Type B pancreatic cell (in vitro differentiated cells): ENCODE measurements at regions not wholly inside any gene's neighbourhood (a gene's known extent, or its start where the extent isn't known, plus 50 kb on each side); places are given as distances from the start of the nearest gene placed in this dataset.

ENCODE experiments used
- DNase-seq: peaks from one replicate; pipeline ENCODE4 v3.0.0; 2021; ENCODE audit warnings: mixed read lengths; ENCODE audit not compliant: unreplicated experiment; ENCODE audit errors: extremely low spot score
- H3K27ac Mint-ChIP-seq: 2 replicates; pipeline ENCODE4 v1.8.0; 2021; ENCODE audit warnings: mild to moderate bottlenecking, mixed read lengths
- H3K27me3 Mint-ChIP-seq: 2 replicates; pipeline ENCODE4 v1.8.0; 2021; ENCODE audit warnings: mixed read lengths
- H3K36me3 Mint-ChIP-seq: 2 replicates; pipeline ENCODE4 v1.8.0; 2021; ENCODE audit warnings: mixed read lengths
- H3K4me1 Mint-ChIP-seq: one replicate; pipeline ENCODE4 v1.8.0; 2021; ENCODE audit warnings: mixed read lengths; ENCODE audit not compliant: unreplicated experiment
- H3K4me3 Mint-ChIP-seq: 2 replicates; pipeline ENCODE4 v1.8.0; 2021; ENCODE audit warnings: mild to moderate bottlenecking, mixed read lengths
- H3K9me3 Mint-ChIP-seq: 2 replicates; pipeline ENCODE4 v1.8.0; 2021; ENCODE audit warnings: mixed read lengths
- CTCF ChIP-seq: fragments of 200-600 bp; sonication (generic); conservative IDR thresholded peaks from 2 replicates; pipeline ENCODE4 v1.5.0; 2021; ENCODE audit warnings: antibody characterized with exemption, mild to moderate bottlenecking

GRCh38 chr15:52963865-52964264 is 173.7 kb upstream of the ONECUT1 start:
- no peak overlapping the region for H3K27ac Mint-ChIP-seq
- H3K36me3 Mint-ChIP-seq = no peaks in the 10 kb centered on the region
- DNase-seq = no peak
- H3K4me3 Mint-ChIP-seq = no peak overlapping the region
- H3K9me3 Mint-ChIP-seq = no peaks in the 10 kb centered on the region
- TF ChIP-seq CTCF = no peak
- peaks cover 7% of the 10 kb centered on the region for H3K27me3 Mint-ChIP-seq
- no peaks in the 10 kb centered on the region for H3K4me1 Mint-ChIP-seq

- Mint-ChIP-seq H3K36me3 (no peaks in the 10 kb centered on the region), H3K4me3 (no peak overlapping the region), H3K27me3 (peaks cover 3% of the 10 kb centered on the region), H3K27ac (no peak overlapping the region), H3K4me1 (no peaks in the 10 kb centered on the region), H3K9me3 (no peaks in the 10 kb centered on the region)
- TF ChIP-seq CTCF = no peak
- no peak for DNase-seq
Measured at GRCh38 chr15:52960283-52960682, 170.1 kb upstream of the ONECUT1 start.

- no peak for DNase-seq
- Mint-ChIP-seq H3K4me3 (no peak overlapping the region), H3K36me3 (no peaks in the 10 kb centered on the region), H3K4me1 (no peaks in the 10 kb centered on the region), H3K9me3 (no peaks in the 10 kb centered on the region), H3K27ac (no peak overlapping the region), H3K27me3 (peaks cover 9% of the 10 kb centered on the region)
- TF ChIP-seq CTCF = no peak
Measured at GRCh38 chr15:52943746-52944145, 153.6 kb upstream of the ONECUT1 start.

- no peak for TF ChIP-seq CTCF
Measured at GRCh38 chr15:52936489-52936888, 146.4 kb upstream of the ONECUT1 start.

GRCh38 chr15:52925130-52925529 is 135.0 kb upstream of the ONECUT1 start:
- Mint-ChIP-seq H3K27me3 (peaks cover 11% of the 10 kb centered on the region), H3K4me1 (no peaks in the 10 kb centered on the region), H3K9me3 (peaks cover 6% of the 10 kb centered on the region), H3K4me3 (no peak overlapping the region), H3K36me3 (no peaks in the 10 kb centered on the region), H3K27ac (no peak overlapping the region)
- TF ChIP-seq CTCF = no peak
- no peak for DNase-seq

More at GRCh38 chr15:52936489-52936888, 146.4 kb upstream of the ONECUT1 start:
- Mint-ChIP-seq H3K4me3 (no peak overlapping the region), H3K4me1 (no peaks in the 10 kb centered on the region), H3K27ac (no peak overlapping the region), H3K27me3 (peaks cover 15% of the 10 kb centered on the region), H3K9me3 (no peaks in the 10 kb centered on the region), H3K36me3 (no peaks in the 10 kb centered on the region)
- DNase-seq = no peak

GRCh38 chr15:52924630-52925029 is 134.5 kb upstream of the ONECUT1 start:
- DNase-seq = no peak
- TF ChIP-seq CTCF = no peak
- H3K27ac Mint-ChIP-seq = no peak overlapping the region
- no peaks in the 10 kb centered on the region for H3K36me3 Mint-ChIP-seq
- H3K9me3 Mint-ChIP-seq = peaks cover 1% of the 10 kb centered on the region
- H3K4me1 Mint-ChIP-seq = no peaks in the 10 kb centered on the region
- peaks cover 16% of the 10 kb centered on the region for H3K27me3 Mint-ChIP-seq
- no peak overlapping the region for H3K4me3 Mint-ChIP-seq
